LHCN-M2 (cell line): ENCODE measurements at regions not wholly inside any gene's neighbourhood (a gene's known extent, or its start where the extent isn't known, plus 50 kb on each side); places are given as distances from the start of the nearest gene placed in this dataset.
"Not testable (repeated sequence)": the region's sequence is repeated elsewhere in the genome, so short reads cannot be mapped to it uniquely, and the experiment has no call there.

Source experiments
- DNase-seq: peaks from one replicate; pipeline ENCODE4 v3.0.0-alpha.2; 2012; ENCODE audit warnings: low read depth

DNA sequence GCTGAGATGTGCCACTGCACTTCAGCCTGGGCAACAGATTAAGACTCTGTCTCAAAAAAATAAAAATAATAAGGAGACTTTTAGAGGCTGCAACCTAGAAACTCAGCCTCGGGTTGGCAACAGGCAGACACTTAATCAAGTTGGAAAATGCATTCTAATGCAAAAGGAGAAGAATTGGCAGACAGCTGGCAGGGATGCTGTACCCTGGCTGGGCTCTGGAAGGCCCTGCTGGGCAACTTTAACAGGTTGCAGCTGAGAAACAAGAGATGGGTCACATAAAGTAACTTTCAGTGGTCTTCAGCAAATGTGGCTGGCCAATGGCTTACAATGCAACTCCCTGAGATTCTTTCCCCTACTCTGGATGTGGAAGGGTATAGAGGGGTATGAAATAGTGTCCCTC is 1225.7 kb downstream of the TYW1 start:
- no peak for DNase-seq

DNA sequence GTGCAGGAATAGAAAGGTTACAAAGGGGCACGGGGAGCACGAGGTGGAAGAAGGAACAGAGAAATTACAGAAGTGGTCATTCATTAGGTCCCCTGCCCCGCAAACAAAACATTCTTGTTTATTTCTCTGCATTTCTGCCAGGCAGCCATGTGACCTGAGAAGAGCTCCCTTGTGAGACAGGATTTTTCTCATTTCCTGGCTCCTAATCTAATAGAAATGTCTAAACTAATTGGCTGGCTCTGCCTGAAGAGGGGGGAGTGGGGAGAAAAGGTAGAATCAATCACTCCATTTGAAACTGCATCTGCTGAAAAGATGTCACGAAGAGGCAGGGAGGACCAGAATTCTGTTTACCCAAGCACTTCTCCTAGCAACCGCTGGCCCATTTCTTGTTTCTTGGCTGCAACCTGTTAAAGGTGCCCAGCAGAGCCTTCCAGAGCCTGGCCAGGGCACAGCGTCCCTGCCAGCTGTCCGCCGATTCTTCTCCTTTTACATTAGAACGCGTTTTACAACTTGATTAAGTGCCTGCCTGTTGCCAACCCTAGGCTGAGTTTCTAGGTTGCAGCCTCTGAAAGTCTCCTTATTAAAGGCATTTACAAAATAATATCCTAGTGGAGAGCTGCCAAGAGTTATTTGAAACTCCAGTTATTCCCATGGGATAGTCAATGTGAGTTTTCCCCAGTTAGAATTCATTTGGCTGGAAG is 1227.6 kb downstream of the TYW1 start:
- no peak for DNase-seq

DNA sequence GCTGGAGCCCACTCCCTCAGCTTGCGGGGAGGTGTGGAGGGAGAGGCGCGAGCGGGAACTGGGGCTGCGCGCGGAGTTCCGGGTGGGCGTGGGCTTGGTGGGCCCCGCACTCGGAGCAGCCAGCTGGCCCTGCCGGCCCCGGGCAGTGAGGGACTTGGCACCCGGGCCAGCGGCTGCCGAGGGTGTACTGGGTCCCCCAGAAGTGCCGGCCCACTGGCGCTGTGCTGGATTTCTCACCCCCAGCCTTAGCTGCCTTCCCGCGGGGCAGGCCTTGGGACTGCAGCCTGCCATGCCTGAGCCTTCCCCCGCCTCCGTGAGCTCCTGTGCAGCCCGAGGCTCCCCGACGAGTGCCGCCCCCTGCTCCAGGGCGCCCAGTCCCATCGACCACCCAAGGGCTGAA is 1234.4 kb downstream of the TYW1 start:
- not testable (repeated sequence) for DNase-seq

DNA sequence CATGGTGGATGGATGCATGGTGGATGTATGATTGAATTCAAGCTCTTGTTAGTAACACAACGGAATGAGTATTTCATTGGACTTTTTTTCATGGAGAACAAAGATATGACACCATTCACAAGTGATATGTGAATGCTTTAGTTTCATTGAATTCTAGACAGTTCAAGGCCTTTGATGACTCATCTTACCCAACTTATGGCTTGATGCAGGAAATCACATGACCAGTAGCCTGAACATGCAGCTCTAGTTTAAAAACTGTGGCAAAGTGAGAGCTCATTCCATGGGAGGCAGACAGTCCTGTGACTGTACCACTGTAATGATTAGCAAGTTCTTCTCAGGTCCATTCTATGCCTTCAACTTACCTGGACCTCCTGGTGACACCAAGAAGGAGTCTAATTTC is 1239.3 kb downstream of the TYW1 start:
- no peak for DNase-seq

DNA sequence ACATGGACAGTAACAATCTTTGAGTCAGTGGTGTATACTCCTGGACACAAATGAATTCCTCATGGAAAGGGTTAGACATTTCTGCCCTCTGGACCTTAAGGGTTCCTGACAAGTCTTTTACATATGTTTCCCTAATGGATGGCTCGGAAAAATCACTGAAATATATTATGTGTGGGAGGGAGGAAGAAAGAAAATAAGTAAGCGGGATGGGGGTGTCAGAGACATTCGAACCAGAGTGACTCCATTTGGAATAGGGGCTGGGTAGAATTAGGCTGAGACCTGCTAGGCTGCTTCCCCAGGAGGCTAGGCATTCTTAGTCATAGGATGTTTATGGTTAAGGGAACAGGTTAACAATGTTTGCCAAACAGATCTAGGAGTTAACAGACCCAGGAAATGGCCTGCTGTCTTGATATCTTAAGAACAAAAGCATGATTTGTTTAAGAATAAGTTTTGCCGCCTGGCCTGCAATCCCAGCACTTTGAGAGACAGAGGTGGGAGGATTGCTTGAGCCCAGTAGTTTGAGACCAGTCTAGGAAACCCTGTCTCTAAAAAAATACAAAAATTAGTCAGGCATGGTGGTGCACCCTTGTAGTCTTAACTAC is 1241.7 kb downstream of the TYW1 start:
- no peak for DNase-seq

DNA sequence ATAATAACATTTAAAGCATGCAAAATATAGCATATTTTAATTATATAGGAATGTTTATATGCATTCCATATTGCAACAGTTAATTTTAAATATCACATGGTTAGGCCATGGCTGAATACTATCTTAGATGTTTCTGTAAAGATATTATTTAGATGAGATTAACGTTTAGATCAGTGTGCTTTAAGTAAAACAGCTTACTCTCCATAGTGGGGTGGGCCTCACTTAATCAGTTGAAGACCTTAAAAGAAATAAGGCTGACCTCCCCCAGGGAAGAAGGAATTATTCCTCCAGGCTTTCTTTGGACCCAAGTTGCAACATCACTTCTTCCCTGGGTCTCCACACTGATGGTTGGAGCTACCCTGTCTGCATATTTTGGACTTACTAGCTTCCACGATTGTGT is 1246.5 kb downstream of the TYW1 start:
- DNase-seq, result no peak

DNA sequence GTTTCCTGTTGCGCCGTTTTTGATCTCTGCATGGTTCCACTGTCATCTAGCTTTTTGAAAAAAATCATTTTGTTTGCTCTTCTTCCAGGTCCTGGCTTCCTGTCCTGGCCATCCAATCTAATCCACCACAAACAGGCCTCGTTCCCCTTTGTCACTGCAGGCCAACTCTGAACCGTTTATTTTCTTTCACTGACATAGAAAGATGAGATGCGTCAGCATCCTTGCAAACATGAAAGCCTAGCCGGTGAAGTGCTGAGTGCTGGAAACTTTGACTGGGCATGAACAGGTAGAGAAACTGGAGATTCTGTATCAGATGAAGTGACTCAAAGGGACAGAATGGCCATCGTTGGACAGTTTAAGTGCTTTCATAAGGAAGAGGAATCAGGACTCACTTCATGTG is 1247.8 kb downstream of the TYW1 start:
- no peak for DNase-seq

DNA sequence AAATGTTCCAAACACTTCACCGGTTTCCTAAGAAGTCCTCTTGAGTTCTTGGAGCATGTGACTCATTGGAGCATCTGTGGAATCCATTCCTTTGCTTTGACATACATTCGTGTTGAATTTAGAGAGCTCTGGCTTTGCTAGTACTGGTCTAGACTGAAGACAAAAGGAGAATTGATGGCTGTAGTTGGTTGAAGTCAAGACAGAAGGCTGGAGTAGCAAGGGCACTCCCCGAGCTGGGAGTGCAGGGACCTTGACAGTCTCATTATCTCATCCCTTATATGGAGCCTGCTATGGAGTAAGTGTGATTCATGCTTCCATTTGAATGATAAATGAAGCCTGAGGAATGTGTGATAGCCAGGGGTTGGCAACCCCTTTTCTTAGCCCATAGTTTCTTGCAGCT is 1249.1 kb downstream of the TYW1 start:
- no peak for DNase-seq

DNA sequence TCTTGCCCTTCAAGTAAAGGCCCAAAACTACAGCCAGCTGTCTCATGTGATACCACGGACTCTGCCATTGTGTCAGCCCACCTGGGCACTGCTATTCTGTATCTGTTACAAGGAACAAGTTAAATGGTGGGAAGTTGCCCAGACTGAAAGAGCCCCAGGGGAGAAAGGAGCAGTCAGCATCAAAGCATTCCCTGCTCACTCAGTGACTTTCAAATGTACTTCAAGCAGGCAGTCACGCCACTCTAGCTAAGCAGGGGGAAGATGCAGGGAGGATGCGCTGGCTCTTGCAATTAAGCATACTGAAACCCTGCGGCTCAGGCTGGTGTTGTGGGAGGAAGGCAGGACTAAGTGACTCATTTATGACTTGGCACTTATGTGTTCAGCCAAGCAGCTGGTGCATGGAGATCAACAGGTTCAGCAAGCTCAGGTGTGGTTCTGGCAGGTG is 1249.6 kb downstream of the TYW1 start:
- no peak for DNase-seq

DNA sequence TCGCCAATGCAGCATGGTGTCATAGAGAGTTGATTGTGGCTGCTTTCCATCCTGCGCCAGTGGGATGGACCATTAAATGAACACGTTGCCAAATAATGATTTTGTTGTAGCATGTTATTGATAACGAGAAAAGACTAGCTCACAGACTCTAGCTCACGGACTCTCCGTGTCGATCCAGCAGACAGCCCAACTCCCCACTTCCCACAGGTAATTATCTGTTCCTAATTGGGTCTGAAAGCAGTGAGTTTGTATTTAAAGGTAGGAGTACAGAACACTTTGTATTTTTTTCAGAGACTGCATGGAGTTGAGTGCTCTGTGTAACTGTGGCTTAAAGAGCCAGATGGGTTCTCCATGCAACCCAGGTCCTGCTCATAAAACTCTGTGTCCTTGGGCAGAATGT is 1250.5 kb downstream of the TYW1 start:
- DNase-seq, result no peak

DNA sequence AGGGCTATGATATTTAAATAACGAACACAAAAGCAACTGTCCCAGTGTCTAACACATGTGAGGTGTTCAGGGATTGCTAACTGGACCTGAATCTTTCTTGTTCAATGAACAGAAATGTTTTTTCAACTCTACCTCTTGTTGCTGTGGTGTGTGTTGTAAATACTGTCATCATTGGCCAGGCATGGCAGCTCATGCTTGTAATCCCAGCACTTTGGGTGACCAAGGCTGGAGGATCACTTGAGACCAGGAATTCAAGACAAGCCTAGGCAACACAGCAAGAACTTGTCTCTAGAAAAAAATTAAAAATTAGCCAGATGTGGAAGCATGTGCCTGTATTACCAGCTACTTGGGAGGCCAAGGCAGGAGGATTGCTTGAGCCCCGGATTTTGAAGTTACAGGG is 1250.9 kb downstream of the TYW1 start:
- no peak for DNase-seq

DNA sequence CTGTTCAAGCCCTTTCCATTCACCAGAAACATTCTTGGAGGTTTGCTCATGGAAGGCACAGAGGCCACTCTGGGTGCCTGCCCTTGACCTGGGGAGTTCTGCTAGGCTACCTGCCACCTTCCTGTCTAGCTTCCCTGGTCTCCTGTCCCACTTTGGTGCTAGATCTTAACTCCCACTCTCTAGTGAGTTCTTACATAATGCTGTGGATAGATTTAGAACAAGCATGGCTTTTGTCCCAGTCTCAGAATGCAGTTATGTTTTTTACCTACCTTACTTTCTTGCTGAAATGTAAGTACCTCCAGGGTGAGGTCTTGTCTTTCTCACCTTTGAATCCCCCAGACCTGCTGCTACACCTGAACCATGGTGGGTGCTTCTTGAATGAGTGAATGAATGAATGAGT is 1252.3 kb downstream of the TYW1 start:
- DNase-seq, result no peak

DNA sequence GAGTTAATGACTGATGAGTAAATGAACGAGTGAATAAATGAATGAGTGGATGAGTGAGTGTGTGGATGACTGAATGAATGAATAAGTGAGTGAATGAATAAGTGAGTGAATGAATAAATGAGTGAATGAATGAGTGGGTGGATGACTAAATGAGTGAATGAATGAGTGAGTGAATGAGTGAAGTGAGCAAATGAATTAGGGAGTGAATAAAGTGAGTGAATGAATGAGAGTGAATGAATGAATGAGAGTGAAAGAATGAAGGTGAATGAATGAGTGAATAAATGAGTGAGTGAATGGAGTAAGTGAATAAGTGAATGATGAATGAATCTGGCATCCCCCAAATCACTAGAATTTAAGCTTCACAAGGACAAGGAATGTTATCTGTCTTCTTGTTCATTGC is 1253.0 kb downstream of the TYW1 start:
- peak; percentile 8 for DNase-seq

DNA sequence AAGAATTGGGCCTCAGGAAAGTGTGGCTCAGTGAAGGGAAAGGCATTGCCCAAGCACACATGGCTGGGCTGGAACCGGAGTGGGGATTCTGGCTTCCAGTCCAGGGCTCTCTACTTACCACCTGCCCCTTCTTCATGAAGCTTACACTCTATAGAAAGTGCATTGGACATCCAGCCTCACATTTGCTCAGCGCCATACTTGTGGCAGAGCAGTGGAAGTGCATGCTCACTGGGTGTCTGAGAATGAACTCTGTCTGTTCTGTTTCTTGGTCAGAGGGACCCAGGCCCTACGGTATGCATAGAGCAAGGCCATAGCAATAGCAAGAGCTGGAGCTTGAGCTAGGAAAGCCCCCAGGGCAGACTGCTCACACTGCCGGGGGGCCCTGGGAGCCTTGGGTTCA is 1253.5 kb downstream of the TYW1 start:
- no peak for DNase-seq

DNA sequence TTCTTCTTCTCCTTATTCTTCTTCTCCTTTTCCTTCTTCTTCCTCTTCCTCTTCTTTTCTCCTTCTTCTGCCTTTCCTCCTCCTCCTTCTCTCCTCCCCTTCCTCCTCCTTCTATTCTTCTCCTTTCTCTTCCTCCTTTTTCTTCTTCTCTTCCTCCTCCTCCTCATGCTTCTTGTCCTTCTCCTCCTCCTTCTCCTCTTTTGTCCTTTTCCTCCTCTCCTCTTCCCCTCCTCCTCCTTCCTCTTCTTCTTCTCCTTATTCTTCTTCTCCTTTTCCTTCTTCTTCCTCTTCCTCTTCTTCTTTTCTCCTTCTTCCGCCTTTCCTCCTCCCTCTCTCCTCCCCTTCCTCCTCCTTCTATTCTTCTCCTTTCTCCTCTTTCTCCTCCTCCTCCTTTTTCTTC is 1258.2 kb downstream of the TYW1 start:
- DNase-seq, result not testable (repeated sequence)

DNA sequence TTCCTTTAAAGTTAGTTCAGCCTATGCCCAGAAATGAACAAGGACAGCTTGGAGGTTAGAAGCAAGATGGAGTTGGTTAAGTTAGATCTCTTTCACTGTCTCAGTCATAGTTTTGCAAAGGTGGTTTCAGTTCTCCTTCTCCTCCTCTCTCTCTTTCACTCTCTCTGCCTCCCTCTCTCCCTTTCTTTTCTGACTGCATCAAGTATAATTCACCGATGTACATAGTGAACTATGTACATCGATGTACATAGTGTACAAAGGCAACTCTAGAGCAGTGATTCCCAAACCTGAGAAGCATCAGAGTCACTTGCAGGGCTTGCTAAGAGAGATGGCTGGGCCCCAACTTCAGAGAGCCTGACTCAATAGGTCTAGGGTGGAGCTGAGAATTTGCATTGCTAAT is 1259.7 kb downstream of the TYW1 start:
- no peak for DNase-seq

DNA sequence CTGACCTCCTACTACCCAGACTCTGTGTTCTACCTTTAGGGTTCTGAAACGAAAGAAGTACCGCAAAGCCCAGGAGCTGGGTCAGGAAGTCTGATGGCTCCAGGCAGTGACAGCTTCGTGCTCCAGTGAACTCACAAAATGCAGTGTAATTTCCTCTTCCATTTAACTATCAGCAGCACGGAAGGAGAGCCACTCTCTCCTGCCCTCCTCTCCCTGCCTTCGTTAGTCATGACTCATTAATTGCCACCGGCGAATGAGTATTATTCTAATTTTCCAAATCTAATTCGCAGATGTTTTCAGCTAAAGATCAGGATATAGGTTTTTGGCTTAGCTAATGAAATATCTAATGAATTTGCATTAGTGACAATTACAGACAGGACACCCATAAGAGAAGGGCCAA is 1262.0 kb downstream of the TYW1 start:
- DNase-seq, result no peak

DNA sequence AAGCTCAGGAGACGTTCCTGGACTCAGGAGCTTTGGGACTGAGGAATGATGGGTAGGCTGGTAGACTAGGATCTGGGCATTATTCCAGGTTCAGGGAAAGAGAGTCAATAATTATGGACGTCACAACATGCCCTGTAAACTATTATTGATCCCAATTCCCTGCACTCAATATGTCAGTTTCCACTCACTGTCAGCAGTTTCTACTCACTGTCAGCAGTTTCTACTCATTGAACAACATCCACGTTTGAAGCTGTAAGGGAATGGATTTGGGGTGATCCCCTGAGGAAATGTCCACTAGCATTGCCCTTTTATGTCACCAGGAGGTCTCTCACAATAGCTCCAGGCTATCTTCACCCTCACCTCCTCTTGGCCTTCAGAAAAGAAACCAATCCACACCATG is 1268.6 kb downstream of the TYW1 start:
- no peak for DNase-seq

DNA sequence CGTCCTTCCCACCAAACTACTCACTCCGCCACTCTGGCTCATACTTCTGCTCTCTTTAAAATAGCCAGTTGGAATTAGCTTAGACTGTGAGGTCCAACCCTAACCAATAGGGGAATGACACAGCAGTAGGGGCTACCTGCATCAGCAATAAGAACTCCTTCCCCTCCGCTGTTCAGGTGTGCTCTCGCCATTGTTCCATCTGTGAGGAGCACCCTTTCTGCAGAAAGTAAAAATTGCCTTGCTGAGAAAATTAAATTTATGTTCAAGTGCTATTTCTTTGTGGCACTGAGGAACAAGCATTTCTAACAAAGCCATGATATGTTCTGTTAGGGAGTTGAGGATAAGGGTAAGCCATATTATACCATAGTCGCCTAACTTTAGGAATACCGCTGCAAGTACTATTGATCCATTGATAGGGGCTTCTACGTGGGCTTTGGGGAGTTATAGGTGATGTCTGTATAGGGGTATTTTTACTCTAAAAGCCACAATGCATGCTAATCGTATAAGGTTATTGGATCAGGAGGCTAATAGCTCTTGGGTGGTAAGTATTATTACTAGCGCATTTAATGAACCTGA is 1269.5 kb downstream of the TYW1 start:
- DNase-seq, result no peak

DNA sequence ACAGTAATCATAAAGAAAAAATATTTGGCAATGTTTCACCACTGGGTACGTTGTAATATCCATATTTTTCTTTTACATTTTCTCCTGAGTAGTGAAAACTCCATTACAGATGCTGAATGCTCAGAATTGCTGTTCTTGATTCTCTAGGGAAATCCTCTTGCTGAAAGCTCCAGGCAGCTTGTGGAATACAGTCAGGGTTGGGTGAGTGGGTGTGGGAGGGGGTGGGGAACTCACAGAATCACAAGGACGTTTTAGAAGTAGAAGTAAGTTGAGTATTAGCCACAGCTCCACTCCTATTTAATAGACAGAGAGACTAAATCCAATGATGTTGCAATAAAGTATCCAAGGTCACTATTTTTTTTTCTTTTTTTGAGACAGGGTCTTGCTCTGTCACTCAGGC is 1270.9 kb downstream of the TYW1 start:
- DNase-seq, result no peak

DNA sequence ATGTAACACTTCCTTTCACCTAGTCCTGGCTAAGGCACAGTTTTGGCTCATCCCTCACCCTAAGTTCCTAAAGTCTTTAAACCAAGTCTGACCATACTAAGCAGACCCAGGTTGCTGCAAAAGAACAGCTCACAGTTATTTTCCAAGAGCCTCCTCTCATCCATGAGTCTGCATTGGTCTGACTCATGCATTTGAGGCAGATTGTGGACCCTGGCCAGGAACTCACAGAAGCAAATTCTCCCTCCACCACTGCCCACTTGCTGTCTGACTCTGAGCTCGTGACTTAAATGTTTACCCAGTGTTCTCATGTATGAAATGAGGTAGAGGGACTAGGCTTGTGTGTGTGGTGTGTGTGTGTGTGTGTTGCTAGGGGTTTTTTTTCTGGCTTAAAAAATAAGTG is 1272.8 kb downstream of the TYW1 start:
- DNase-seq, result no peak

DNA sequence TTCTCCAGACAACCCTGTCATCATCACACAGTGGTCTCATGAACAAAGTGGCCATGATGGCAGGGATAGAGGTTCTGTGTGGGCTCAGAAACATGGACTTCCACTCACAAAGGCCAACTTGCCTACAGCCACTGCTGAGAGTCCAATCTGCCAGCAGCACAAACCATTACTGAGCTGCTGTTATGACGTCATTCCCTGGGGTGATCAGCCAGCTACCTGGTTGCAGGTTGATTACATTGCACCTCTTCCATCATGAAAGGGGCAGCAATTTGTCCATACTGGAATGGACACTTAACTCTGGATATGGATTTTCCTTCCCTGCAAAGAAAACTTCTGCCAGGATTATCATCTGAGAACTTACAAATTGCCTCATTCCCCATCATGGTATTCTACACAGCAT is 1275.9 kb downstream of the TYW1 start:
- no peak for DNase-seq

DNA sequence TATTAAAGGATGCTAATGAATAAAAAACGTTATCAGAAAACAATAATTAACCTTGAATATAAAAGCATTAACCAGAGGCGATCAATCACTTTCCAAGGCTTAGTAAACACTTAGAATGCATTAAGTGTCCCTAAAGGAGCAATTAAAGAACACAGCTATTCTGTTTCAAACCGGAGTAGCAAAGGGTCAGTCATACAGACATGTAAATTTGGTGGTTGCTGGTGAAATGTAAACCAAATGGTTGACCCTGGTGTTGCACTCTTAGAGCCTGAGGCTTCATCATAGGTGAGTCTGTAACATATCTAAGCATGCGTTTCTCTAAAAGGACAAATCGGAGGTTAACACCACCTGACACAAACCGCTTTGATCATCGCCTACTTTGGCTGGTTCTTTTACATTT is 1280.1 kb downstream of the TYW1 start:
- no peak for DNase-seq
